ENCODE measurements at regions not wholly inside any gene's neighbourhood (a gene's known extent, or its start where the extent isn't known, plus 50 kb on each side); places are given as distances from the start of the nearest gene placed in this dataset.

GRCh38 chr16:51755039-51755501 lies 604.0 kb upstream of the SALL1 start:
- ATAC-seq (ENCODE audit: poor library complexity) (no peak), DNase-seq (no peak)
- intact Hi-C loops (cut with DNase I): no loop called here

GRCh38 chr16:51753467-51754127 lies 602.5 kb upstream of the SALL1 start:
- DNase-seq (no peak), ATAC-seq (ENCODE audit: poor library complexity) (no peak)
- intact Hi-C loops (cut with DNase I): no loop called here

- ATAC-seq (ENCODE audit: poor library complexity) (no peak), DNase-seq (no peak)
- intact Hi-C loops (cut with DNase I): no loop called here
Observed at GRCh38 chr16:51752438-51752995, 601.4 kb upstream of the SALL1 start.

GRCh38 chr16:51747329-51747728 lies 596.3 kb upstream of the SALL1 start:
- intact Hi-C loops (cut with DNase I): no loop called here
- ATAC-seq (ENCODE audit: poor library complexity) (no peak), DNase-seq (no peak)

GRCh38 chr16:51734220-51734619 lies 583.1 kb upstream of the SALL1 start:
- no peak for ATAC-seq (ENCODE audit: poor library complexity)
- DNase-seq: no peak
- intact Hi-C loops (cut with DNase I): no loop called here

GRCh38 chr16:51733181-51733580 lies 582.1 kb upstream of the SALL1 start:
- intact Hi-C loops (cut with DNase I): no loop called here
- ATAC-seq (ENCODE audit: poor library complexity) (no peak), DNase-seq (no peak)

GRCh38 chr16:51731160-51731559 lies 580.1 kb upstream of the SALL1 start:
- intact Hi-C loops (cut with DNase I): no loop called here
- ATAC-seq (ENCODE audit: poor library complexity) (no peak), DNase-seq (no peak)

GRCh38 chr16:51723036-51723724 lies 572.1 kb upstream of the SALL1 start:
- DNase-seq: no peak
- ATAC-seq (ENCODE audit: poor library complexity): no peak
- intact Hi-C loops (cut with DNase I): no loop called here

- DNase-seq: no peak
- intact Hi-C loops (cut with DNase I): no loop called here
- ATAC-seq (ENCODE audit: poor library complexity): no peak
Observed at GRCh38 chr16:51722467-51722866, 571.4 kb upstream of the SALL1 start.

GRCh38 chr16:51719376-51719775 lies 568.3 kb upstream of the SALL1 start:
- intact Hi-C loops (cut with DNase I): no loop called here
- DNase-seq (no peak), ATAC-seq (ENCODE audit: poor library complexity) (no peak)

GRCh38 chr16:51716195-51716594 lies 565.1 kb upstream of the SALL1 start:
- ATAC-seq (ENCODE audit: poor library complexity): no peak
- DNase-seq: no peak
- intact Hi-C loops (cut with DNase I): no loop called here

GRCh38 chr16:51713502-51713901 lies 562.4 kb upstream of the SALL1 start:
- intact Hi-C loops (cut with DNase I): no loop called here
- DNase-seq: no peak
- ATAC-seq (ENCODE audit: poor library complexity): no peak

GRCh38 chr16:51710905-51711563 lies 560.0 kb upstream of the SALL1 start:
- intact Hi-C loops (cut with DNase I): no loop called here
- ATAC-seq (ENCODE audit: poor library complexity) (no peak), DNase-seq (no peak)

GRCh38 chr16:51710186-51710585 lies 559.1 kb upstream of the SALL1 start:
- no peak for ATAC-seq (ENCODE audit: poor library complexity)
- intact Hi-C loops (cut with DNase I): no loop called here
- DNase-seq: no peak

GRCh38 chr16:51708861-51709260 lies 557.8 kb upstream of the SALL1 start:
- no peak for DNase-seq
- intact Hi-C loops (cut with DNase I): no loop called here
- ATAC-seq (ENCODE audit: poor library complexity): no peak

GRCh38 chr16:51707666-51708065 lies 556.6 kb upstream of the SALL1 start:
- ATAC-seq (ENCODE audit: poor library complexity) (no peak), DNase-seq (no peak)
- intact Hi-C loops (cut with DNase I): no loop called here

GRCh38 chr16:51705142-51705541 lies 554.1 kb upstream of the SALL1 start:
- ATAC-seq (ENCODE audit: poor library complexity) (no peak), DNase-seq (no peak)
- intact Hi-C loops (cut with DNase I): no loop called here

- intact Hi-C loops (cut with DNase I): no loop called here
- DNase-seq (no peak), ATAC-seq (ENCODE audit: poor library complexity) (no peak)
Observed at GRCh38 chr16:51701025-51701424, 550.0 kb upstream of the SALL1 start.

- no peak for DNase-seq
- ATAC-seq (ENCODE audit: poor library complexity): no peak
- intact Hi-C loops (cut with DNase I): no loop called here
Observed at GRCh38 chr16:51699686-51700396, 548.8 kb upstream of the SALL1 start.
